ENCODE measurements at regions not wholly inside any gene's neighbourhood (a gene's known extent, or its start where the extent isn't known, plus 50 kb on each side); places are given as distances from the start of the nearest gene placed in this dataset.
A peak's percentile ranks its signal among the peaks of the same experiment; 100 is the strongest.

DNA sequence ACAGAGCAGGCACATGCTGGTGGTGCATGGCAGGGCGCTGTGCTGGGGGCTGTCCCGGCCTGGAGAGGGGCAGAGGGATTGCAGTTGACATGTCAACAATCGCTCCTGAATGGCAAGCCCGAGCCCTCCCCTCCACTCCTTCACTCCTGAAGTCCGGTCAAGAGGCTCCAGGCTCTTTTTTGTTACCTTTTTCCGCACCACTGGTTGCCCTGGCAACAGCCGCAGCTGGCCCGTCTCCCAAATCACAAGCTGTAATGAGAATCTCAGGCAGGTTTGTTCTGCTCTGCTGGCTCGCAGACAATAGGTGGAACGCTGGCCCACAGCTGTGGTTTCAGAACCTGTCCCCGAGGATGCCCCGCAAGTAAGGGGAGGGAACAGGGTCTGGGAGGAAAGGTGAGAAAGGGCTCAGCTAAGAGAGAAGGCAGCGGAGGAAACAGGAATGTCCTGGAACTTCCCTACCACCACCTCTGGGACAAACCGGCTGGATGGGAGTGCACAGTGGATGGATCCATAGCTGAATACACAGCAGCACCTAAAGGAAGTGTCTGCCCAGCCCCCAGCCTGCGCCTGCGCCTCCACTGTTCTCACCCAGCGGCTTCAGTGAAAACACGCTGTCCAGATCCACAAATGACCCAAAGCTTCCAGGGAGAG lies 58.9 kb downstream of the CALML3 start:
- no peaks in the 10 kb centered on the region for H3K27me3 ChIP-seq (ENCODE audit: control insufficient read depth, insufficient read depth, low read length)
- ChIA-PET CTCF (interaction anchor here (1.2 kb wide), 1 partner anchor 142 kb away, joined by 4 read pairs; no protein-coding TSS in a partner anchor), POLR2A (interaction anchor here (0.8 kb wide), 1 partner anchor 26 kb away, joined by 4 read pairs; no protein-coding TSS in a partner anchor)
- TF ChIP-seq, protein P1, sequence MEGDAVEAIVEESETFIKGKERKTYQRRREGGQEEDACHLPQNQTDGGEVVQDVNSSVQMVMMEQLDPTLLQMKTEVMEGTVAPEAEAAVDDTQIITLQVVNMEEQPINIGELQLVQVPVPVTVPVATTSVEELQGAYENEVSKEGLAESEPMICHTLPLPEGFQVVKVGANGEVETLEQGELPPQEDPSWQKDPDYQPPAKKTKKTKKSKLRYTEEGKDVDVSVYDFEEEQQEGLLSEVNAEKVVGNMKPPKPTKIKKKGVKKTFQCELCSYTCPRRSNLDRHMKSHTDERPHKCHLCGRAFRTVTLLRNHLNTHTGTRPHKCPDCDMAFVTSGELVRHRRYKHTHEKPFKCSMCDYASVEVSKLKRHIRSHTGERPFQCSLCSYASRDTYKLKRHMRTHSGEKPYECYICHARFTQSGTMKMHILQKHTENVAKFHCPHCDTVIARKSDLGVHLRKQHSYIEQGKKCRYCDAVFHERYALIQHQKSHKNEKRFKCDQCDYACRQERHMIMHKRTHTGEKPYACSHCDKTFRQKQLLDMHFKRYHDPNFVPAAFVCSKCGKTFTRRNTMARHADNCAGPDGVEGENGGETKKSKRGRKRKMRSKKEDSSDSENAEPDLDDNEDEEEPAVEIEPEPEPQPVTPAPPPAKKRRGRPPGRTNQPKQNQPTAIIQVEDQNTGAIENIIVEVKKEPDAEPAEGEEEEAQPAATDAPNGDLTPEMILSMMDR (IDR thresholded peaks at IDR 0.05; ENCODE audit: low read depth, low read length), result no peak
- peaks cover 14% of the 10 kb centered on the region for H3K9me3 ChIP-seq (ENCODE audit: control insufficient read depth, insufficient read depth, low read length)
- no peak overlapping the region for H3K4me3 ChIP-seq (ENCODE audit: low read depth, low read length)
- DNase-seq (ENCODE audit: low read depth, low spot score), result no peak
- no peak overlapping the region for H3K27ac ChIP-seq (ENCODE audit: low read depth, low read length)

DNA sequence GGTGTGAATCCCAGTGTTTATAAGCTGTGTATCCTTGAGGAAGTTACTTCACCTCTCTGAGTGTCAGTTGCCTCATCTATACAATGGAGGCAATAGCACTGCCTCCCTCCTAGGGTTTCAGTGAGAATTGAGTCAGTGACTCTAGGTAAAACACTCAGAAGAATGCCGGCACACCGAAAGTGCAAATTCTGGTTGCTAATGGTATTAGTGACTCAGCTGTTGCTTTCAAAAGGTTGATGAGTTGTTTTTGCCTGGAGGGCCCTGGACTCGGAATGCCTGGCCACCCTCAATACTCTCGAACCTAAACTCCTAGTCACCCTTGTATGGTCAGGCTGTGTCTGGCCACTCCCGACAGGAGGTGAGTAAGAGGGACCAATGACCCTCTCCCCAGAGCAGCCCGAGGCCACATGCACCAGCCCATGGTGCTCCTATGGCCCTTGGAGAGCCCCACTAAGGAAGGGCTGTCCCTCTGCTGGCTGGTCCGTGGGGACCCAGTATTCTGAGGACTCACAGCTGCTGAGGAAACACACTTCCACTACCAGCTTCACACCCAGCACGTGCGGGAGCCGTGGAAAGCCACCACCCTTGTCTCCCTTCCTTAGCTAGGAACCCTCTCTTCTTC lies 60.2 kb downstream of the CALML3 start:
- ChIA-PET CTCF (interaction anchor here (1.2 to 1.5 kb wide), 2 partner anchors 38 to 143 kb away, joined by 4 to 5 read pairs; no protein-coding TSS in a partner anchor), POLR2A (no interaction called here)
- no peak for DNase-seq (ENCODE audit: low read depth, low spot score)
- Histone ChIP-seq H3K27ac (ENCODE audit: low read depth, low read length) (peak overlapping the region; percentile 11), H3K27me3 (ENCODE audit: control insufficient read depth, insufficient read depth, low read length) (no peaks in the 10 kb centered on the region), H3K9me3 (ENCODE audit: control insufficient read depth, insufficient read depth, low read length) (peaks cover 14% of the 10 kb centered on the region), H3K4me3 (ENCODE audit: low read depth, low read length) (no peak overlapping the region)
- TF ChIP-seq, protein P1 (IDR thresholded peaks at IDR 0.05; ENCODE audit: low read depth, low read length), result no peak

DNA sequence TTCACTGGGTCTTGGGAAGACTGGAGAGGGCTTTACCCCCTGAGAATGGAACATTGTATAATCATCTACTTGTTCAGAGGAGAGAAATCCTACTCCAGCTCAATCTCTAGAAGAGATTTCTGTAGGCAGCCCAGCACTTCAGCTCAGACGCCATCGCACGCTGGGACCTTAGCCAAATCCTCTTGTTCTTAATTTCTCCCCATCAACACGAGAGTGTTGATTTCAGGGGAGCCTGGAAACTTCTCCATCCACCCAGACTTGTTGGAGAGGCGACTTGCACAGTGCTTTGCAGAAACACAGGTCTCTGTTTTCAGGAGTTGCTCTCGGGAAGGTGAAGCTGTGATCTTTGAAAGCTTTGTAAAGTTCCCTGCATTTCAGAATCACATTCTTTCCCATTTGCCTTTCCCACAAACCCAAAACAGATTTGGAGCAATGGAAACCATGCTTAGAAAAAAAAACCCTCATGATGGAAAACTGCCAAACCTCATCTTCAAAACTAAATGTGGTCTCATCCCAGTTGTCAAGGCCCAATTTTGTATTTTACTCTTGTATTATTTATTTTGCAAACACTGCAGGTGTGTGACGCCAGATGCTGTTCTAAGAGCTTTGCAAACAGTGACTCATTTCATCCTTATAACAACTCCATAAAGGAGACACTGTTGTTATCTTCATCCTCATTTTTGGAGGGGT lies 60.9 kb downstream of the CALML3 start:
- DNase-seq (ENCODE audit: low read depth, low spot score), result no peak
- POLR2A ChIA-PET, result no interaction called here
- peak overlapping the region; percentile 11 for H3K27ac ChIP-seq (ENCODE audit: low read depth, low read length)

DNA sequence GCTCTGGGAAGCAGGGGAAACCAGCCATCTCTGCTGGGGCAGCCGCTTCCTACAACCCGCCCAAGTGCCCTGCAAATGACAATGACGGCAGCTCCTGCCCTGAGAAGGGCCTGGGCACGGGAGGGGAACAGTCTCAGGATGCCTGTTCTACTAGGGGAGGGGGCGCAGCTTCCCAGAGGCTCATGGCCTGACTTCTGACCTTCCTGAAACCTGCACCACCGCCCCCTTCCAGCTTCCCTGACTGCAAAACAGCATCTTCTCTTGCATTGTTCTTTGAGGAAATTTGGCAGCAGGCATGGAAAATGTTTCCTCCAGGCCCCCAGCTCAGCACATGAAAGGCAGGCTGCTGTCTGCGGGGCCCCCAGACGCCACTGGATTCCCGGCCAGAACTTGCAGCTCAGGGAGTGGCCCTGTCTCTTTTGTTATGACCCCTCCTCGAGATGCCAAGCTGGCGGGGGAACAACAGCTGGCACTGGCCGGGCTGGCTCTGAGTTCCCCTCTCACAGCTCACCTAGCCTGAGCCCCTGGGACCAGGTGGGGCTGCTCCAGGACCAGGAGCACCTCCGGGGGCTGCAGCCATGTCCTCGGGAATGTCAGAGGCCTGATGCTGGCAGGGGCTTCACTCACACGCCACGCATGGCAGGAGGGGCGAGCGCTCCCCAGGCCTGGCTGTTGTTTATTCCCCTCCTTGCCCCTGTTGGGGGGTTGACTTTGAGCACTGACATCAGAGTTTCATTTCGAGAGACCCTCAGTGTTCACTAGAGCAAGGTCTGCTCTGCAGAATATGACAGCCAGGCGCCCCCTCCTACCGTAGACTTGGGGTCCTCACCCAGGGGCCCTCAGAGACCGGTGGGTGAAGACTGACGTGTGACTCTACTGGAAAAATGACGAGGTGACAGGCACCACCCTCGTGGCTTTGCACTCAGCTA lies 62.7 kb downstream of the CALML3 start:
- TF ChIP-seq, protein P1 (IDR thresholded peaks at IDR 0.05; ENCODE audit: low read depth, low read length), result no peak
- Histone ChIP-seq H3K27ac (ENCODE audit: low read depth, low read length) (no peak overlapping the region), H3K9me3 (ENCODE audit: control insufficient read depth, insufficient read depth, low read length) (peaks cover 4% of the 10 kb centered on the region; the same call in 1 of the 2 replicates), H3K4me3 (ENCODE audit: low read depth, low read length) (no peak overlapping the region), H3K27me3 (ENCODE audit: control insufficient read depth, insufficient read depth, low read length) (no peaks in the 10 kb centered on the region)
- CTCF ChIA-PET, result no interaction called here
- POLR2A ChIA-PET, result no interaction called here
- no peak for DNase-seq (ENCODE audit: low read depth, low spot score)

More for the DNA sequence above, 60.9 kb downstream of the CALML3 start:
- Histone ChIP-seq H3K4me3 (ENCODE audit: low read depth, low read length) (no peak overlapping the region), H3K9me3 (ENCODE audit: control insufficient read depth, insufficient read depth, low read length) (peaks cover 14% of the 10 kb centered on the region), H3K27me3 (ENCODE audit: control insufficient read depth, insufficient read depth, low read length) (no peaks in the 10 kb centered on the region)
- TF ChIP-seq, protein P1 (IDR thresholded peaks at IDR 0.05; ENCODE audit: low read depth, low read length), result no peak
- CTCF ChIA-PET, result interaction anchor here (1.5 kb wide), 1 partner anchor 38 kb away, joined by 5 read pairs; no protein-coding TSS in a partner anchor
